ENCODE measurements at regions not wholly inside any gene's neighbourhood (a gene's known extent, or its start where the extent isn't known, plus 50 kb on each side); places are given as distances from the start of the nearest gene placed in this dataset.
"Not testable (repeated sequence)": the region's sequence is repeated elsewhere in the genome, so short reads cannot be mapped to it uniquely, and the experiment has no call there.

DNA sequence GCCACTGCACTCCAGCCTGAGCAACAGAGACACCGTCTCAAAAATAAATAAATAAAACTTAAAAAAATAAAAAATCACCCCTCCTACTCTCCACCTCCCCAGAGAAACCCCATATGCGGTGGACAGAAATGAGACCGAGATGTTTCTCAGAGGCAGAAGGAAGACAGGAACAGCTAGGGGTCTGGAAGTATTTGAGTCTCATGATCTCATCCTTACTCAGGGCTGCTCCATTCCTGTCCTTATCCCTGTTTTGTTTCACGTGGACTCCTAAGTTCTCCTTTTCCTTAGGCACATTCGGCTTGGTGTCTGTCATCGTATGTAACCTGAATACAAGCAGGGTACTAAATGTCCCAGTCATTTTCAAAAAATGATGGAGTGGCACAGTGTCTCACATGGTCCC is 76.1 kb downstream of the C9orf50 start:
- no peak for DNase-seq

DNA sequence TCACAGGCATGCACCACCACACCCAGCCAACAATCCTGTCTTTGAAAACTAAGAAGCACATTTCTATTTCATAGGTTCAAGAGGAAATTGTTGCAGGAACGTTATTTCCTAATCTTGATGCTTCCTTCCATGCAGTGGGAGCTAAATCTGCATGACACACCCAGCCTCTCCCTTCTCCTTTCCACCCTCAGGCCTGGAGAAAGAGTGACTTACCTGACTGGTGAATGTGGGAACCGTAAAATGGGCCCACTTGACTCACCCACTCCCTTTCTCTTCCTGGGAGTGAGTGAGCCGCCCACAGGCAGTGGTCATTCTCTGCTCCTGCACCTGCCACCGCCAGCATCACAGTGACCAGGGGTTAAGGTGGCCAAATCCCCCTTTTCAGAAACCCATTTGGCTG is 78.2 kb downstream of the C9orf50 start:
- no peak for DNase-seq

DNA sequence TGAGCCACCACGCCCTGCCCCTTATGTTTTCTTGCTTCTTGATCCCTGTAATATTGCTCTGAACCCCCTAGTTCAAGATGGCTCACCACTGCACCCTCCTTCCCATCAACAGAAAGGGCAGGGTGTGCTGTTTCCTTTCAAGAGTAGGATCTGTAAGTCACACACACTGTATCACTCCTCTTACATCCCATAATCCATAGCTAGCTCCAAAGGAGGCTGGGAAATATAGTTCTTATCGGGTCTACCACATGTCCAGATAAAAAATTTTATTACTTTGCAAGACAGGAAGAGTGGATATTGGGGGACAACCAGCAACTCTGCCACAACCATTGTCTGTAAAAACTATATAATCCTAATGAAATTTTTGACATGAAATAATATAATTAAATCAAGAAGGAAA is 79.6 kb downstream of the C9orf50 start:
- DNase-seq = no peak

DNA sequence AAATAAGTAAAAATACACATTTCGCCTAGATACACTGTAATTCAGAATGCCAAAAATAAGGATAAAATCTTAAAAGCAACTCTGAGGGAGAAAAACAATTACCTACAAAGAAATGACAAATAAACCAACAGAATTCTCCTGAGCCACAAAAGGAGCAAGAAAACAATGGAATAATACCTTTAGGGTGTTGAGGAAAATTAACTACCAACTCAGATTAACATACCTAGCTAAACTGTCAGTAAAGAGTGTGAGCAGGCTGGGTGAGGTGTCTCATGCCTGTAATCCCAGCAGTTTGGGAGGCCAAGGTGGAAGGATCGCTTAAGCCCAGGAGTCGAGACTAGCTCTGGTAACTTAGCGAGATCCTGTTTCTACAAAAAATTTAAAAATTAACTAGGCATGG is 81.5 kb downstream of the C9orf50 start:
- DNase-seq = no peak

DNA sequence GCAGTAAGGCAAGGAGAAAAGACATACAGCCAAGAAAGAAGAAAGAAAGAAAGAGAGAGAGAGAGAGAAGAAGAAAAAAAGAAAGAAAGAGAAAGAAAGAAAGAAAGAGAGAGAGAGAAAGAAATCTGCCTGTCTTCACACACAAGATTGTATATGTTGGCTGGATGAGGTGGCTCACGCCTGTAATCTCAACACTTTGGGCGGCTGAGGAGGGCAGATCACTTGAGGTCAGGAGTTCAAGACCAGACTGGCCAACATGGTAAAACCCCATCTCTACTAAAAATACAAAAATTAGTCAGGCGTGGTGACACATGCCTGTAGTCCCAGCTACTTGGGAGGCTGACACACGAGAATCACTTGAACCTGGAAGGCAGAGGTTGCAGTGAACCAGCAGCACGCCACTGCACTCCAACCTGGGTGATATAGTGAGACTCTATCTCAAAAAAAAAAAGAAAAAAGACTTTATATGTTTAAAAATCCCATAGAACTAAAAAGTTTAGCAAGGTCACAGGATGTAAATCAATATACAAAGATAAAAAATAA is 89.0 kb downstream of the C9orf50 start:
- DNase-seq = not testable (repeated sequence)

DNA sequence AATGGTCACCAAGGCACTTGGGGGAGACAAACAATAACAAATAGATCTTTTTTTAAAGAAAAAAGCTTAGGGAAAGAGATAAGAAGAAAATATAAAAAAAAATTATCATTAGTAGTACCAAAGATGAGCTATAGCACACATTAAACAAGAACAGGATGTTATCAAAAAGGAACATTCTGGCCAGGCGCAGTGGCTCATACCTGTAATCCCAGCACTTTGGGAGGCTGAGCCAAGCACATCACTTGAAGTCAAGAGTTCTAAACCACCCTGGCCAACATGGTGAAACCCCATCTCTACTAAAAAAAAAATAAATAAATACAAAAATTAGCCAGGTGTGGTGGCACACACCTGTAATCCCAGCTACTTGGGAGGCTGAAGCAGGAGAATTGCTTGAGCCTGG is 92.9 kb downstream of the C9orf50 start:
- not testable (repeated sequence) for DNase-seq

DNA sequence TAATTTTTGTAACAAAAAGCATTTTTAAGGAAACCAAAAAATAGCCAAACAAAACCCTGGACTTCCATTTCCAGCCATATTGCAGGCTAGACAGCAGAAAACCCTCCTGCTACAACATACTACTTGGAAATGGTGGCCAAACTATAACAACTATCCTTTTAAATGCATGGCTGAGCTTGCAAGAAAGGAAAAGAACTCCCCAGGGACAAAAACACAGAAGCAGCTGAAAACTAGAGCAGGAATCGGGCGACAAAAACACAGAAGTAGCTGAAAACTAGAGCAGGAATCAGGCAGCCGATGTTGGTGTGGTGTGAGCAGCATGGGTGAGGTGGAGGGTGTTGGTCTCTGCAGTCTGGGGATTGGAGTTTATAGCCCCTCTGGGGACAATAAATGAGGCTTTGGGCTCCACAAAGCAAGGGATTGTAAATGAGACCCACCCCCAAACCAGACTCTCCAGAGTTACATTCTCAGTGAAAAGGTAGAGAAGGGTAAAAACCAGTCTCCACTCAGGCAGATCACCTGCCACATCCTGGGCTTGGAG is 95.2 kb downstream of the C9orf50 start:
- DNase-seq = no peak

DNA sequence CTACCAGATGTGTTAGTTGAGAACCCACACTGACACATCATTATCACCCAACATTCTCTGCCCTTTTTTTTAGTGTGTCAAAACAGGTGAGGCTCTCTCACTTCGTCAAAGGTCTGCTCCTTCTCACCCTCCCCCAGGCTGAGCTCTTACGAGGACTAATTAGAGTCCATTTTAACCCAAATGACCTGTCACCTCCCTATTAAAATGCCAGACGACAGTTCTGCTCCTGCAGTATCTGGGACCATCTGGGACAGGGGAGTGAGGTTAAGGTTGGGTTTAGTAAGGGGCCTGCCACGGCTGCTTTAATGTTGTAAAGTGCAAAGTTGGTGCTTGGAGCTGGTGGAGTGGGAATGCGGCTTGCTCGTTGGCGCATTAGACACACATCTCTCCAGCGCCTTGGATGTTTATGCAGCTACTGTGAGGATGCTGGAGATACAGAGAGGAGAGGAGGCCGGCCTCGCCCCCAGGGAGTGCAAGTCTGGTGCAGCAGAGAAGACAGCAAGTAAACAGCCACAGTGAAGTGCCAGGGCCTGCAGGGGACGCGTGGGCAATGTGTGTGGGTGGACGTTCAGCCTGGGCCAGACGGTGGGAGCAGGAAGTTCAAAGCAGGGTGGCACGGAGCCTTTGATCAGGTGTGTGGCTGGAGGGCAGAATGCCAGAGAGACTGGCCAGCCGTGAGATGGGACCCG is 96.2 kb downstream of the C9orf50 start:
- no peak for DNase-seq

DNA sequence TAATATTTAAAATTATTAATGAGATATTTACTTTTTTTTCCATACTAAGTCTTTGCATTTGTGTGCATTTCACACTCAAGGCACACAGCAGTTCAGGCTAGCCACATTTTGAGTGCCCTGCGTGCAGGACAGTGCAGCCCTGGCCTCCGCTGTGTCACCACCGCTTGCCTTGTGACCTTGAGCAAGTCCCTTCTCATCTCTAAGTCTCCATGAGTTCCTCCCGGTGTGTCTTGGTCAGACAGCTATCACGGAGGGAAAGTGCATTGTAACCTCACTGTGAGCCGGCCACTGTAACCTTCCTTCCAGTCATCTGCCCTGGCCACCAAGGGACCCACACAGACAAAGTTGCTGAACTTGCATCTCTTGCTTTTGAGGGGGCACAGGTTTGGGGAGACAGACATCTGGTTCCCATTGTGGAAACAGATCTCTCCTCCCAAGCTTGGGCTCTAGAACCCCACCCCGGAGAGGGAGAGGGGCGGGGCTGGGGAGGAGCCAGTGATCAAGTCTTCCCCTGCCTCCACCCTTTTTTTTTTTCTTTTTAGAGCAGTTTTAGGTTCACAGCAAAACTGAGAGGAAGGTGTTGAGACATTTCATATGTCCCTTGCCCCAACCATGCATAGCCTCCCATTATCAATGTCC is 96.8 kb downstream of the C9orf50 start:
- DNase-seq = no peak

DNA sequence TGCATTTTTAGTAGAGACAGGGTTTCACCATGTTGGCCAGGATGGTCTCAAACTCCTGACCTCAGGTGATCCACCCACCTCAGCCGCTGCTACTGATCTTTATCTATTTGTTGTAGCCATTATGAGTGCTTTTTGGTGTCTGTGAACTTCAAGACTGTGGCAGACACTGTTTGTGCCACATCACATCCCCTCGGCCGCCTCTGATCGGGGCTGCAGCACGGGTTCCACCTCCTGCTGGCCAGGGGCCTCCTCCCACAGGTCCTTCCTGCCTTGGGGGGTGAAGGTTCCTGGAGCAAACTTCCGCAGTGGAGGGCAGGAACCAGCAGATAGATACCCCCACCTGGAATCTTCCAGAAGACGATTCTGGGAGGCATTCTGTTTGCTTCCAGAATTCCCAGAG is 98.5 kb downstream of the C9orf50 start:
- no peak for DNase-seq

DNA sequence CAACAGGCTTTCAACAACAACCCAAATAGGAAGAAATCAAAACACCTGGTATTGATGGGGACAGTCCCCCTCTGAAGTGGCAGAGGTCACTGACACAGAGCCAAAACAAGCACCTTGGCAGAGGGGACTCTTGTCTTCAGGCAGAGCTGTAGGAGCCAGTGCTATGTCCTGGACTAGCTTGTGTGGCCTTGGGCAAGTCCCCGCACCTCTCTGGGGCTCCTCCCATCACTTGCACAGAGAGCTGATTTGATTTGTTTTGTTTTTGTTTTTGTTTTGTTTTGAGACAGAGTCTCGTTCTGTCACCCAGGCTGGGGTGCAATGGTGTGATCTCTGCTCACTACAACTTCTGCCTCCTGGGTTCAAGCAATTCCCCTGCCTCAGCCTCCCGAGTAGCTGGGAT is 100.8 kb downstream of the C9orf50 start:
- no peak for DNase-seq

DNA sequence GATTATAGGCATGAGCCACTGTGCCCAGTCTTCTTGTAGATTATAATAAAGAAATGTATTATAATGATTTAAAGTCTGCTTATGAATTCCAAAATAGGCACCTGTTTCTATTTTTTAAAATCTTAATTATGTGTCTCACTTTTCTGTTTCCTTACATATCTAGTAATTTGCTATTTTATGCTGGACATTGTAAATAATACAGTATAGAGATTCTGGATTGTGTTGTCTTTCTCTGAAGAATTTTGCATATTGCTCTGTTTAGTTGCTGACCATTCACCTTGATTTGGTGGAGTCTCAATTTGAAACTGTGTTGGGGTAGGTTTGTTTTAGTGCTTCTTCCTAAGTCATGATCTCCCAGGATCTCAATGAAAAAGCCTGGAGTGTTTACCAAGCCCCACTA is 102.8 kb downstream of the C9orf50 start:
- DNase-seq = no peak

DNA sequence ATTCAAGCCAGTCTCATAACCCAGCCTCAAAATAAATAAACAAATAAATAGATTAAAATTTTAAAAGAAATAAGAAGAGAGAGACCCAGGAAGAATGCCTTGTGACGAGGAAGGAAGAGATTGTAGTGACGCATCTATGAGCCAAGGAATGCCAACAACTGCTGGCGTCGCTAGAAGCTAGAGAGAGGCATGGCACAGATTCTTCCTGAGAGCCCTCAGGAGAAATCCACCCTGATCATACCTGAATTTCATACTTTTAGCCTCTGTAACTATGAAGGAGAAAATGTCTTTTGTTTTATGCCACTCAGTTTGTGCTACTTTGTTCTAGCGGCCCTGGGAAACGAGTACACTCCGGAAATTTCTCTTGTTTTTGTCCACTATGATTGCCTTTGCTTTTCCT is 103.9 kb downstream of the C9orf50 start:
- DNase-seq = no peak

DNA sequence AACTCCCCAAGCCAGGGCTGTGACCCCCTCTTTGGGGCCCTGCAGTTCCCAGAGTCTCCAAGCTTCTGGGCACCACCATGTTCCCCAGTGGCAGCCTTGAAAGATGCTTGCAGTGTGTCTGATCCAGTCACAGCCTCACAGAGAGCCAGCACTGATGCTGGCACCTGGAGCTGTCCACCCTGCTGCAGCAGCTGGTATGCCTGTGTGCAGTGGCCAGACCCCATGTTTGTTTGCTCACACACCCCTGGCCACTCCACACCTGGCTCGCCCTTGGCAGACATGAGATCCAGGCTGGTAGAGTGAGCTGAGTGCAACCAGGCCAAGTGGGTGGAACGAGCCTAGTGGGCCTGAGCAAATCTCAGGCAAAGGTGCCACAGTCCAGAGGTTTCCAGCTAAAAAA is 106.0 kb downstream of the C9orf50 start:
- DNase-seq = no peak

DNA sequence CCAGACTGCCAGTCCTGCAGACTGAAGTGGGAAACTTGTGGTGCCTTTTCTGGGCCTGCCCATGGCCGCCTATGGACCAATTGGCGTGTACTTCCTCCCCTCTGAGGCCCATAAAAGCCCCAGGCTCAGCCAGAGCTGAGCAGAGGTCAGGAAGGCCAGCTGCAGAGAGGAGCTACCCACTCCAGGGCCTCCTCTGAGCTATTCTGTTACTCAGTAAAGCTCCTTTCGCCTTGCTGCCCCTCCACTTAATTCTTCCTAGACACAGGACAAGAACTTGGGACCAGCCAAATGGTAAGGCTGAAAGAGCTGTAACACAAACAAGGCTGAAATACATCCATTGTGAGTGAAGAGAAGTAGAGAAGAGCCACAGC is 106.4 kb downstream of the C9orf50 start:
- no peak for DNase-seq

DNA sequence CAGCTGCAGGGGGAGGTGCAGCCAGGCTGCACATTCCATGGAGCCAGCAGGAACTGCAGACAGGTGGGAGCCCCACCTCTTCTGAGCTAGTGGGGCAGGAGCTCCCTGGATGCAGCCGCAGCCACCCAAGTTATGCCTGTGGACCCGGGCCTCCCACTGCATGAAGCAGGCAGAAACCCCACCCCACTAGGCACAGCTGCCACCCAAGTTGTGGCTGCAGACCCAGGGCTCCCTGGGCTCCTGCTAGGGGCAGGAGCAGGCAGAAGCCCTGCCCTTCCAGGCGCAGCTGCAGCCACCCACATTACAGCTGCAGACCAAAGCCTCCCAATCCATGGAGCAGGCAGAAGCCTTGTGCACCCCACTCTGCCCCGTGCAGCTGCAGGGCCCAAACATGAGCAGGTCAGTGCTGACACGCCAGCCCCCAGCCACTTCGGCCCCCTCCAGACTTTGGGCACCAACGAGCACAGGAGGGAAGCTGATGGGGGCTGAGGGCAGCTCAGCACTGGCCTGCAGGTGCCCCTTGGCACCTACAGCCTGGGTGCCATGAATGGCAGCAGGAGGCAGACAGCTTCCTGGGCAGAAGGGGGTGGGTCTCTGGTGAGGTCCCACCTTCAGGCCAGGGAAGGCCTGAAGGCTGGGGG is 106.9 kb downstream of the C9orf50 start:
- DNase-seq = no peak

DNA sequence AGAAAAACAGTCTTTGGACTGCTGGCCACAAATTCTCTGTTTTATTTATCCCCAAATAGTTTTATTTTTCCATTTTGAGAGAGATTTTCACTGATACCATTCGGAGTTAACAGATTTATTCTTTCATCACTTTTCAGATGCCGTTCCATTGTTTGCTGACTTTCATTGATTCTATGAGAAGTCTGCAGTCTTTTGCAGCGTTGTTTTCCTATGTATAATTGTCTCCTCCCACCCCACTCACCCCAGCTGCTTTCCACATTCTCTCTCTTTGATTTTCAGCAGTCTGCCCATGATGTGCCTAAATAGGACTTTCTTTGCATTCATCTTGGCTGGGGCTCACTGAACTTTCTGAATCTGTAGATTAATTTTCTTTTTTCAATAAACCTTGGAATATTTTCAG is 107.6 kb downstream of the C9orf50 start:
- DNase-seq = no peak

DNA sequence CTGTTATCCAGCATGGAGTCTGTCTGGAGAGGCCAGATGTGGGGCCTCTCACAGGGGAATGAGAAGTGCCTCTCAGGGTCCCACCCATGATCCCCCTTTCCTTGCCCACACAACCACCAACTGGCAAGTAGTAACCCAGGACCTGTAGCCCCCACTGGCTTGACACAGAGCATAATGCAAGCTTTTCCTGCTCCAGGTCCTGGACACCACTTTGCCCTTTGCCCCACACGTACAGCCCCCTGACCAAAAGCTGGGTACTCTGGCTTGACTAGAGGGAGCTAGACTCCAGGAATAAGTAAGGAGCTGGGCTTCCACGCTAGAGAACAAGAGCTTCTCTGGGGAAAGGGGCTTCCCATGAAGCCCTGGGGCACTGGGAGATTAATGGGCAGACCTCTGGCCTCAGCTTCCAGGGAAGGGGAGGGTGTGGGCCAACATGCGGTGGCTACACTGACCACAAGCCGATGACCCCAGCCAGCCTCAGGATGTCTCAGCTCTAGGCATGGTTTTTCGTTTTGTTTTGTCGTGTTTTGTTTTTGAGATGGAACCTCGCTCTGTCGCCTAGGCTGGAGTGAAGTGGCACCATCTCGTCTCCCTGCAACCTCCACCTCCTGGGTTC is 109.5 kb downstream of the C9orf50 start:
- DNase-seq = no peak

DNA sequence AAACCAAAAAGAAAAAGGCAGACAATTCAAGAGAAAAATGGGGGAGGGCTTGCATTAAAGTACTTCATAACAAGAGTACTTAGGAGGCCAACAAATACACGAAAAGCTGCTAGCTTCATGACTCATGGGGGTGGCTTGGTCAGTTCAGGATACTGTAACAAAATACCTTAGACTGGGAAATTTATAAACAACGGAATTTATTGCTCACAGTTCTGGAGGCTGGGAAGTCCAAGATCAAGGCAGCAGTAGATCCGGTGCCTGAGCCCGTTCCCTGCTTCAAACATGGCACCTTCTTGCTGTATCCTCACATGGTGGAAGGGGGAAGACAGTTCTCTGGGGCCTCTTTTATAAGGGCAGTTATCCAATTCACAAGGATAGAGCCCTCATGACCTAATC is 111.4 kb downstream of the C9orf50 start:
- no peak for DNase-seq

DNA sequence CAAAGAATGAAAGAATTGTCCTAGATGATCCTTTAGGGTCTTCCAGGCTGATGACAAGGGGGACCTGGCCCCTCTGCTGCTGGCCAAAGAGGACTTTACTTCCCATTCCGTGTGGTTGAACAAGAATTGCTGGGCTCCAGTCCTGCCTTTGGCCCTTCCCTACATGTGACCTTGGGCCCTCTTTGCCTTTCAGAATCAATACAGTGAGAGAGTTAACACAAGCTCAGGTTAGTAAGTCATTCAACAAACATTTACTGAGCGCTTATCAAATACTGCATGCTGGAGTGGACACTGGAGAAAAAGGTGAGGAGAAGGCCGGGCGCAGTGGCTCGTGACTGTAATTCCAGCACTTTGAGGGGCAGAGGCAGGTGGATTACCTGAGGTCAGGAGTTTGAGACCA is 113.1 kb downstream of the C9orf50 start:
- DNase-seq = no peak

DNA sequence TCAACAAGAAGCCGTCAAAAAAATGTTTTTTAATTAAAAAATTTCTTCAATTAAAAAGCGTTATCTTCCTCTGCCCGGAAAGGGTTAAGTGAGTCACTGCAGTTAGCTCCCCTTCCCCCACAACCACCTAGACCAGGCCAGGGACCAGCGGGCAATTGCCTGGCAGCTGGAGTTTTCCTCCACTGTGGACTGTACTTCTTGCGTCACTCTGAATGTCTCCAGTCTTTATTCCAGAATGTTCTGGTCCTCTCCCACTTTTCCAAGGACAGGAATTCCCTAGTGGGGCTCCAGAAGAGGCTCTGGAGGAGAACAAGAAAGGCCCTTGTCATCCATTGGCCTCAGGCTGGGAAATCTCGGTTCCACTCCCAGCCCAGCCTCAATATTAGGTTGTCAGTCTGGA is 114.0 kb downstream of the C9orf50 start:
- DNase-seq = no peak

DNA sequence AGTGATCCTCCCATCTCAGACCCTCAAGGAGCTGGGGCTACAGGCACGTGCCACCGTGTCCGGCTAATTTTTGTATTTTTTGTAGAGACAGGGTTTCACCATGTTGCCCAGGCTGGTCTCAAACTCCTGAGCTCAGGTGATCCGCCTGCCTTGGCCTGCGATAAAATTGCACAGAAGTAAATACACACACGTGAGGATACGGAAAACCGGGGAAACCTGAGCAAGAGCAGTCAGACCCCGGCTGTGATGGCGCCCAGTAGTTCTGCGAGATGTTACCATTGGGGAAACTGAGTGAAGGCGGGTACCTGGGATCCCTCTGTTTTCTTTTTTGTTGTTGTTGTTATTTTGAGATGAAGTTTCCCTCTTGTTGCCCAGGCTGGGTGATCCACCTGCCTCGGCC is 114.9 kb downstream of the C9orf50 start:
- DNase-seq = no peak

DNA sequence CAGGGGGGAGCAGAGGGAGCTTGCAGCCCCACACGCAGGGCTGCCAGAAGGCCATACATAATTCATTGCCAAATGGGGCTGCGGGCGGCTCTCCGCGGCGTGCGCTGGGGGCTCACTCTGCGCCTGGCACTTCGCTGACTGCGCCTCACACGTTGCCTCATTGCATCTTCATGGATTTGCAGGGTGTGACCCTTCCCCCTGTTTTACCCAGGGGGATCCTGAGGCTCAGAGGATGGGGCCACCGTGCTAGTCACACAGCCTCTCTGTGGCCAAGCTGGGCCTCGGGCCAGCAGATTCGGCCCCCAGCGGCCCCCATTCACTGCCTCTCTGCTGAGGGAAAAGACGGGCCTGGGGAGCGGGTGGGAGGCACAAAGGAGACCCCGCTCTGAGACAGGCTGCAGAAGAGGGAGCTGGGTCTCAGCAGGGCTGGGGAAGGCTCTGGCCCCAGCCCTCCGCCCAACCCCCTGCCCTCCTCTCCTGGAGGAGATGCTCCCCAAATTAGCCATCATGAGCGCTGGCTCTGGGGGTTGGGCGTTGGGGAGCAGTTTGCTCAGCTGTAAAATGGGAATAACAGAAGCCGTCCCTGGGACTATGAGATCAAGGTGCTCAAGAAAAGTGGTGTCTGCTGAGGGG is 115.5 kb downstream of the C9orf50 start:
- no peak for DNase-seq
